GM12878 (cell line): ENCODE measurements at regions not wholly inside any gene's neighbourhood (a gene's known extent, or its start where the extent isn't known, plus 50 kb on each side); places are given as distances from the start of the nearest gene placed in this dataset.

Experiments
- CTCF ChIP-seq, 3 experiments: IDR thresholded peaks in 2 of 3; conservative IDR thresholded peaks in 1 of 3; 2 replicates each; pipeline ENCODE4 v1.5.1; 2011; ENCODE audit warnings: low read depth in 3 of 3, low read length in 3 of 3, mild to moderate bottlenecking in 3 of 3, control low read depth in 2 of 3, moderate library complexity in 2 of 3, inconsistent platforms in 1 of 3, mixed read lengths in 1 of 3; ENCODE audit not compliant: control insufficient read depth in 2 of 3, insufficient read depth in 1 of 3; ENCODE audit errors: extremely low read depth in 1 of 3
- ELK1 ChIP-seq: IDR thresholded peaks from 2 replicates; pipeline ENCODE4 v1.6.1; 2012; ENCODE audit warnings: low read depth, low read length, improper control_type of control experiment
- EP300 ChIP-seq, 2 experiments: fragments of 150-350 bp in 1 of 2; IDR thresholded peaks; 2 replicates each; pipeline ENCODE4 v1.6.1; 2011 to 2012; ENCODE audit warnings: low read depth in 2 of 2, low read length in 2 of 2, borderline replicate concordance in 1 of 2, improper control_type of control experiment in 1 of 2, inconsistent platforms in 1 of 2; ENCODE audit not compliant: control insufficient read depth in 1 of 2
- EZH2 ChIP-seq: IDR thresholded peaks from 2 replicates; pipeline ENCODE4 v1.6.1; 2012; ENCODE audit warnings: low read depth, mild to moderate bottlenecking, control low read depth, inconsistent platforms, low read length, borderline replicate concordance; ENCODE audit not compliant: control insufficient read depth
- FOXM1 ChIP-seq: IDR thresholded peaks from 2 replicates; pipeline ENCODE4 v1.6.1; 2012; ENCODE audit warnings: low read depth, mild to moderate bottlenecking, inconsistent platforms, low read length, moderate library complexity
- POLR2A ChIP-seq: IDR thresholded peaks from 2 replicates; pipeline ENCODE4 v1.6.1; 2011; ENCODE audit warnings: low read depth, mild to moderate bottlenecking, low read length
- REST ChIP-seq: IDR thresholded peaks from 2 replicates; pipeline ENCODE4 v1.6.1; 2012; ENCODE audit warnings: mild to moderate bottlenecking, low read depth, low read length

GRCh38 chr12:87428701-87429277, 600.4 kb downstream of the C12orf50 start:
- TF ChIP-seq REST (no peak), CTCF (IDR thresholded peaks at IDR 0.05 in 2 of 3, conservative IDR thresholded peaks at IDR 0.05 in 1 of 3; ENCODE audit: control insufficient read depth in 2 of 3, extremely low read depth in 1 of 3, insufficient read depth in 1 of 3, low read depth in 3 of 3, low read length in 3 of 3) (no peak), FOXM1 (no peak), EP300 (IDR thresholded peaks at IDR 0.05; ENCODE audit: borderline replicate concordance in 1 of 2, control insufficient read depth in 1 of 2, low read depth in 2 of 2, low read length in 2 of 2) (no peak), POLR2A (no peak), ELK1 (no peak), EZH2 (no peak)
